OCI-LY7 (cell line): ENCODE measurements at regions not wholly inside any gene's neighbourhood (a gene's known extent, or its start where the extent isn't known, plus 50 kb on each side); places are given as distances from the start of the nearest gene placed in this dataset.

Experiments used
- BruUV-seq: library from RNA; stranded (reverse); fragments of 400-500 nt; replicated peaks from 2 replicates; lab custom pipeline; 2021; lab: Mats Ljungman, UMichigan
- CTCF ChIA-PET: fragments of 300-600 bp; sonication (Branson Sonifier 250); formaldehyde crosslinking; loops from one replicate; lab custom pipeline; 2022; ENCODE audit warnings: antibody characterized with exemption; ENCODE audit not compliant: unreplicated experiment; lab: Charles Lee
- POLR2A ChIA-PET: fragments of 300-600 bp; sonication (Branson Sonifier 250); formaldehyde crosslinking; loops from one replicate; lab custom pipeline; 2022; ENCODE audit warnings: antibody characterized with exemption; lab: Charles Lee
- DNase-seq: peaks from one replicate; pipeline ENCODE4 v3.0.0-alpha.2; 2015; ENCODE audit warnings: low spot score
- H2AFZ ChIP-seq: fragments of 200-600 bp; sonication (generic), shearing (Covaris generic); 2 replicates; pipeline ENCODE4 v1.6.1; 2014; ENCODE audit warnings: mild to moderate bottlenecking, antibody characterized with exemption, low read length, moderate library complexity
- H3K27ac ChIP-seq: fragments of 200-600 bp; sonication (generic); 2 replicates; pipeline ENCODE4 v1.5.1; 2014; ENCODE audit warnings: mixed run types, low read depth, mild to moderate bottlenecking, moderate library complexity, low read length, inconsistent platforms; ENCODE audit not compliant: poor library complexity, severe bottlenecking
- H3K36me3 ChIP-seq: fragments of 200-600 bp; sonication (generic); 2 replicates; pipeline ENCODE4 v1.6.1; 2014; ENCODE audit warnings: mild to moderate bottlenecking, antibody characterized with exemption, low read length, moderate library complexity, mixed read lengths; ENCODE audit not compliant: insufficient read depth
- H3K4me1 ChIP-seq: fragments of 200-600 bp; sonication (generic); 2 replicates; pipeline ENCODE4 v1.5.1; 2014; ENCODE audit warnings: mild to moderate bottlenecking, low read length; ENCODE audit not compliant: insufficient read depth, poor library complexity, severe bottlenecking
- H3K4me2 ChIP-seq: fragments of 200-600 bp; sonication (generic); 2 replicates; pipeline ENCODE4 v1.6.1; 2014; ENCODE audit warnings: mild to moderate bottlenecking, low read length
- H3K4me3 ChIP-seq: fragments of 200-600 bp; sonication (generic); 2 replicates; pipeline ENCODE4 v1.5.1; 2014; ENCODE audit warnings: mild to moderate bottlenecking, low read depth, low read length; ENCODE audit not compliant: poor library complexity, severe bottlenecking
- H3K79me2 ChIP-seq: fragments of 200-600 bp; sonication (generic); 2 replicates; pipeline ENCODE4 v1.6.1; 2016; ENCODE audit warnings: low read depth, mild to moderate bottlenecking, low read length, moderate library complexity, mixed read lengths; ENCODE audit not compliant: insufficient read depth
- H3K9me2 ChIP-seq: fragments of 200-600 bp; sonication (generic); 2 replicates; pipeline ENCODE4 v1.6.1; 2016; ENCODE audit warnings: mild to moderate bottlenecking, low read length, mixed read lengths; ENCODE audit not compliant: insufficient read depth
- H3K9me3 ChIP-seq: fragments of 200-600 bp; sonication (generic); 2 replicates; pipeline ENCODE4 v1.6.1; 2014; ENCODE audit warnings: mild to moderate bottlenecking, mixed run types, low read length, mixed read lengths
- H4K20me1 ChIP-seq: fragments of 200-600 bp; sonication (generic); 2 replicates; pipeline ENCODE4 v1.6.1; 2014; ENCODE audit warnings: mild to moderate bottlenecking, antibody characterized with exemption, low read length, moderate library complexity, mixed read lengths; ENCODE audit not compliant: insufficient read depth
- EZH2phosphoT487 ChIP-seq: fragments of 200-600 bp; sonication (generic); IDR thresholded peaks from 2 replicates; pipeline ENCODE4 v1.6.1; 2018; ENCODE audit warnings: low read depth, borderline replicate concordance, mild to moderate bottlenecking, mixed run types, antibody characterized with exemption, low read length, moderate library complexity, mixed read lengths
- intact Hi-C: fragments of 100-400 bp; cut with micrococcal nuclease; formaldehyde crosslinking; loops from one replicate; pipeline ENCODE4 v1.10.0; 2022; ENCODE audit not compliant: unreplicated experiment
- TF ChIP-seq, protein P1 (sequence below): fragments of 200-600 bp; sonication (generic); conservative IDR thresholded peaks from 2 replicates; pipeline ENCODE4 v1.5.1; 2014; ENCODE audit warnings: mild to moderate bottlenecking, antibody characterized with exemption, low read length, moderate library complexity, mixed read lengths

DNA sequence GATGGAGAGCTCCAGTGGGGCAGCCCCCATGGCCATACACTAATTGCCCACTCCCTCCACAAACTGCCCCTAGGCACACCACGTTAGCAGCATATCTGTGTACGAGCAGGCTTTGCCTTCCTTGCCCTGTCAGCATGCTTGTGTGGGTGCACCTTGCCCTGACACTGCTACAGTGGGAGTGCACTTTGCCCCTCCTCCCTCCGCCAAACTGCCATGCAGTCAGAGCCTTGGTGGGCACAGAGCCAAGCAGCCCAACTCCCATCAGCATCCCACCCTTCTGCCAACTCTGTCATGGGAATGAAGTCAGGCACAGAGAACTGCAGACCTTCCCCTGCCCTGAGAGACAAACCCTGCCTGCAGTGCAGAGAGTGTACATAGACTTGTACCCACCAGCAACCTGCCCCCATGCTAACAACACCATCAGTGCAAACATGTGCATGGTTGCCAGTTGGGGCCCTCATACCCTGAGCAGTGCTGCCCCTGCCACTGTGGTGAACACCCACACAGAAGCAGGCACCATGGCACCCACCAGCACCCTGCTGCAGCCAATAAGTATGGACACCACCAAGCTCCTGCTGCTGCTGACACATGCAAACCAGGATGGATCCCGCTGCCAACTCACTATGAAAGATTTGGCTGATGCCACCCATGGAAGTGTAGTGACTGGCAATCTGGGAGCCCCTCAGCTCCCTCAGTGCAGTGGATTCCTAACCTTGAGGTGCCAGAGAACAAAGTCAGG lies 1197.7 kb upstream of the CELF2 start:
- TF ChIP-seq, protein P1, sequence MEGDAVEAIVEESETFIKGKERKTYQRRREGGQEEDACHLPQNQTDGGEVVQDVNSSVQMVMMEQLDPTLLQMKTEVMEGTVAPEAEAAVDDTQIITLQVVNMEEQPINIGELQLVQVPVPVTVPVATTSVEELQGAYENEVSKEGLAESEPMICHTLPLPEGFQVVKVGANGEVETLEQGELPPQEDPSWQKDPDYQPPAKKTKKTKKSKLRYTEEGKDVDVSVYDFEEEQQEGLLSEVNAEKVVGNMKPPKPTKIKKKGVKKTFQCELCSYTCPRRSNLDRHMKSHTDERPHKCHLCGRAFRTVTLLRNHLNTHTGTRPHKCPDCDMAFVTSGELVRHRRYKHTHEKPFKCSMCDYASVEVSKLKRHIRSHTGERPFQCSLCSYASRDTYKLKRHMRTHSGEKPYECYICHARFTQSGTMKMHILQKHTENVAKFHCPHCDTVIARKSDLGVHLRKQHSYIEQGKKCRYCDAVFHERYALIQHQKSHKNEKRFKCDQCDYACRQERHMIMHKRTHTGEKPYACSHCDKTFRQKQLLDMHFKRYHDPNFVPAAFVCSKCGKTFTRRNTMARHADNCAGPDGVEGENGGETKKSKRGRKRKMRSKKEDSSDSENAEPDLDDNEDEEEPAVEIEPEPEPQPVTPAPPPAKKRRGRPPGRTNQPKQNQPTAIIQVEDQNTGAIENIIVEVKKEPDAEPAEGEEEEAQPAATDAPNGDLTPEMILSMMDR: no peak
- TF ChIP-seq EZH2phosphoT487: no peak
- BruUV-seq: no TSS peak
- no peak overlapping the region for H3K4me3 ChIP-seq
- no peaks in the 10 kb centered on the region for H4K20me1 ChIP-seq
- no peaks in the 10 kb centered on the region for H3K9me2 ChIP-seq
- no peaks in the 10 kb centered on the region for H3K4me1 ChIP-seq
- intact Hi-C loops: no loop called here
- H3K27ac ChIP-seq: no peak overlapping the region
- ChIA-PET CTCF (no interaction called here), POLR2A (no interaction called here)
- H3K79me2 ChIP-seq: no peaks in the 10 kb centered on the region
- no peak overlapping the region for H2AFZ ChIP-seq
- no peak overlapping the region for H3K4me2 ChIP-seq
- H3K9me3 ChIP-seq: no peaks in the 10 kb centered on the region
- H3K36me3 ChIP-seq: no peaks in the 10 kb centered on the region
- no peak for DNase-seq

DNA sequence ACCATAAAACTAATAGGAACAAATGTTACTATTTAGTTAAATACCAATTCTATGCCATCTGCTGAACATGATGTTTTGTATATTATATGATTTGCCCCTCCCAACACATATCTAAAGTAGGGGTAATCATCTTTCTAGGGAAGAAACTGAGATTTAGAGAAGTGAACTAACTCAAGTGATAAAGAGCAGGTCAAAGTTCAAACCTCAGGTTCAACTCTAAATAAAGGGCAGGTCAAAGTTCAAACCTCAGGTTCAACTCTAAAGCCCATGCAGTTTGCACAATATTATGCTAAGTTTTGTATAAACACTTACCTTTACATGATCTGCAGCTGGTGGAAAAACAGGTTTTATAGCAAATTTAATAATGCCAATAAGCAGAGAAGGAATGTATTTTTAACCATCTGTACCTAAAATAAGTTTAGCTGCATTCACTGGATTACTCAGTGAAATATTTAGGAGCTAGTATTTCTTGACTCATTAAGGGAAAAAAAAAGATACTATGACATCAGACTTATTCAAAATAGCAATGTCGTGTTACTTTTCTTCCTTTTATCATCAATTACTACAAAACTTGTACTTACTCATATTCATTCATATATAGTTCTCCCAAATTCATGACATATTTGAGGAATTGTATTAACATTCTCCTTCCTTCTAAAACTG lies 1194.3 kb upstream of the CELF2 start:
- CTCF ChIA-PET: no interaction called here

More for the DNA sequence above, 1194.3 kb upstream of the CELF2 start:
- TF ChIP-seq, protein P1: no peak
- no peak for TF ChIP-seq EZH2phosphoT487
- no peaks in the 10 kb centered on the region for H3K79me2 ChIP-seq
- no peak overlapping the region for H2AFZ ChIP-seq
- intact Hi-C loops: no loop called here
- POLR2A ChIA-PET: no interaction called here
- H4K20me1 ChIP-seq: no peaks in the 10 kb centered on the region
- no peak overlapping the region for H3K4me3 ChIP-seq
- no peaks in the 10 kb centered on the region for H3K9me2 ChIP-seq
- BruUV-seq: no TSS peak
- no peak overlapping the region for H3K4me2 ChIP-seq
- H3K36me3 ChIP-seq: no peaks in the 10 kb centered on the region
- H3K9me3 ChIP-seq: no peaks in the 10 kb centered on the region
- no peak overlapping the region for H3K27ac ChIP-seq
- DNase-seq: no peak
- no peaks in the 10 kb centered on the region for H3K4me1 ChIP-seq
